Body of pancreas (tissue), 4 donors: ENCODE measurements at regions not wholly inside any gene's neighbourhood (a gene's known extent, or its start where the extent isn't known, plus 50 kb on each side); places are given as distances from the start of the nearest gene placed in this dataset.

Experiments
- ATAC-seq: fragments of 150-250 bp; one replicate; pipeline ENCODE4 v1.9.1; 2016
- DNase-seq, 4 donors: peaks; one replicate each; pipeline ENCODE4 v3.0.0-alpha.2; 2019
- H3K27ac ChIP-seq, 4 donors: fragments of 200-600 bp; sonication (generic); 1 replicate in 3 of 4; 2 replicates in 1 of 4; pipeline versions ENCODE4 v1.5.1 to v1.6.1; 2016 to 2019; ENCODE audit warnings: mild to moderate bottlenecking in 1 of 4, mixed read lengths in 1 of 4, moderate library complexity in 1 of 4
- H3K27me3 ChIP-seq, 2 donors: fragments of 200-600 bp; sonication (generic); one replicate each; pipeline ENCODE4 v1.6.0; 2016; ENCODE audit warnings: mild to moderate bottlenecking in 1 of 2
- H3K36me3 ChIP-seq, 2 donors: fragments of 200-600 bp; sonication (generic); replicated peaks in 1 of 2; 2 replicates each; pipeline ENCODE4 v1.5.1; 2016; ENCODE audit warnings: low read depth in 2 of 2; ENCODE audit not compliant: insufficient read depth in 1 of 2
- H3K4me1 ChIP-seq: fragments of 200-600 bp; sonication (generic); one replicate; pipeline ENCODE4 v1.6.0; 2016
- H3K4me3 ChIP-seq, 2 donors: fragments of 200-600 bp; sonication (generic); 1 replicate in 1 of 2; 2 replicates in 1 of 2; pipeline ENCODE4 v1.5.1; 2016 to 2019
- H3K9me3 ChIP-seq, 3 donors: fragments of 200-600 bp; sonication (generic); 1 replicate in 2 of 3; 2 replicates in 1 of 3; pipeline ENCODE4 v1.5.1; 2016
- POLR2A ChIP-seq, 3 donors: fragments of 450-650 bp; IDR thresholded peaks; one replicate each; pipeline ENCODE4 v1.6.1; 2016; ENCODE audit warnings: antibody characterized with exemption in 3 of 3, mild to moderate bottlenecking in 2 of 3
- WGBS, 2 donors: methylation state at CpG; one replicate each; pipeline ENCODE4 v1.1.5; 2017; 5-methylcytosine and 5-hydroxymethylcytosine counted together
- intact Hi-C: fragments of 100-400 bp; cut with DNase I; formaldehyde crosslinking; loops from one replicate; pipeline ENCODE4 v1.15.1; 2023
- TF ChIP-seq, protein P1 (sequence below), 7 experiments: fragments of 450-650 bp in 4 of 7; fragments of 200-600 bp in 3 of 7; sonication (generic) in 3 of 7; IDR thresholded peaks; one replicate each; pipeline ENCODE4 v1.5.1; 2016 to 2019; ENCODE audit warnings: antibody characterized with exemption in 7 of 7

DNA sequence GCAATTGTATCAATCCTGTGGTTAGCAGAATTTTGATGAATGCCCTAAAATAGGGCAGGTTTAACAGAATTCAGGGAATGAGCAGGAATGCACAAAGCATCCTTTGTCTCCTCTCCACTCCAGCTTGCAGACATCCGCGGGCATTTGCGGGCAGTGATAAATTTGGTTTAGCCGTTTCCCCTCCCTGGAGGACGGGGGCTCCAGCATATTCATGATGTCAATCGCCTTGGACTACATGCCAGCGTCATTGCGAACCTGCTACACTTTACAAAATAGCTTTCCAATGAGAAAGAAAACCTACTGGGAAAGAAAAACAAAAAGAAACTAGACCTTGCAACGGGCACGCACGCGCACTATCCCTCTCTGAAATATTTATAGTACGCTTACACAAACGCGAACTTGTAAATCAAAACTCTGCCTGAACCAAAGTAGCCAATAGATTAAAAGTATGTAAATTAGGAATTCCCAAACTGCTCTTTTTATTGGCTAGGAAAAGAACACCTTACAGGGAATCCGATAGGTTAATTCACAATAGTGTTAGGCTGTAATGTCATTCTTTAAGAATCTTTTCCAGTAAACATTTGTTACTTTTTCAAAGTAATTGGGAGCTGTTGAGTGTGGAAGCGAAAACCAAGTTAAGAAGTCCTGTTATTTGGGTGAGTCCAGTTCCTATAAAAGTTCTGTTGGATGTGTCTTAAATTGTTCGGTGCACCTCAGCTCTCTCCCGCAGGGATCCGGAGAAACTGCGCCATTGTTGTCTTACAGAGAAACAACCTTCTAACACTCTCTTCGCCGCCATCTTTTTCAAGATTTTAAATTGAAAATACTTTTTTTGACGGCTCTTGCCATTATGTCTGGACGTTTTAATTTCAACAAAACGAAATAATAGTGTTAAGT lies 136.7 kb downstream of the HFE start:
- H3K27ac ChIP-seq = peak overlapping the region in 3 of 4 donors; percentile 32 to 77 (median 63)
- no peaks in the 10 kb centered on the region for H3K4me1 ChIP-seq
- H3K9me3 ChIP-seq = peaks cover 0 to 9% (median 0%) of the 10 kb centered on the region in 3 donors
- H3K27me3 ChIP-seq = peaks cover 0 to 18% of the 10 kb centered on the region in 2 donors
- TF ChIP-seq, protein P1, sequence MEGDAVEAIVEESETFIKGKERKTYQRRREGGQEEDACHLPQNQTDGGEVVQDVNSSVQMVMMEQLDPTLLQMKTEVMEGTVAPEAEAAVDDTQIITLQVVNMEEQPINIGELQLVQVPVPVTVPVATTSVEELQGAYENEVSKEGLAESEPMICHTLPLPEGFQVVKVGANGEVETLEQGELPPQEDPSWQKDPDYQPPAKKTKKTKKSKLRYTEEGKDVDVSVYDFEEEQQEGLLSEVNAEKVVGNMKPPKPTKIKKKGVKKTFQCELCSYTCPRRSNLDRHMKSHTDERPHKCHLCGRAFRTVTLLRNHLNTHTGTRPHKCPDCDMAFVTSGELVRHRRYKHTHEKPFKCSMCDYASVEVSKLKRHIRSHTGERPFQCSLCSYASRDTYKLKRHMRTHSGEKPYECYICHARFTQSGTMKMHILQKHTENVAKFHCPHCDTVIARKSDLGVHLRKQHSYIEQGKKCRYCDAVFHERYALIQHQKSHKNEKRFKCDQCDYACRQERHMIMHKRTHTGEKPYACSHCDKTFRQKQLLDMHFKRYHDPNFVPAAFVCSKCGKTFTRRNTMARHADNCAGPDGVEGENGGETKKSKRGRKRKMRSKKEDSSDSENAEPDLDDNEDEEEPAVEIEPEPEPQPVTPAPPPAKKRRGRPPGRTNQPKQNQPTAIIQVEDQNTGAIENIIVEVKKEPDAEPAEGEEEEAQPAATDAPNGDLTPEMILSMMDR (IDR thresholded peaks at IDR 0.05) = no peak
- peak in 2 of 3 donors; percentile 60 for TF ChIP-seq POLR2A (IDR thresholded peaks at IDR 0.05)
- ATAC-seq (peak; percentile 85), DNase-seq (peak in 3 of 4 donors; percentile 47 to 51 (median 49))
- intact Hi-C loops = no loop called here
- no peak overlapping the region for H3K4me3 ChIP-seq
- H3K36me3 ChIP-seq = no peaks in the 10 kb centered on the region
- 2 to 5% methylated on average over 26 of the region's 26 CpGs for WGBS, 2 donors

DNA sequence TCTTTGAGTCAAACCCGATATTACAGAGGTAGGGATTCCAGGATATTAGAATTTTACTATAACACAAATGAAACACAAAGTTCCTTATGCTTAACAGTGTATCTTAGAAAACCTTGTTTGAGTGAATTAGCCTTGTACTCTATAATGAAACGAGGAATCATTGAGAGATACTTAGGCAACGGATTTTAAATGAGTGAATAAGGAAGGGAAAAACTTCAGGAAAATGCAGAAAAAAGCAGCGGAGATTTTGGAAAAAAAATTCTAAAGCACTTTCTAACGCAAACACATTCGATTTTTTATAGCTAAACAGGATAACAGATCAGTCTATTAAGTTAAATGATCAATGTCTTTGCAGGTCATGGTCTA lies 137.3 kb downstream of the HFE start:
- no peaks in the 10 kb centered on the region for H3K4me1 ChIP-seq
- H3K27ac ChIP-seq = peak overlapping the region in 3 of 4 donors; percentile 32 to 77 (median 63)
- TF ChIP-seq POLR2A (IDR thresholded peaks at IDR 0.05) = no peak
- TF ChIP-seq, protein P1 (IDR thresholded peaks at IDR 0.05) = no peak
- no peak for DNase-seq
- peaks cover 0 to 18% of the 10 kb centered on the region in 2 donors for H3K27me3 ChIP-seq
- no peaks in the 10 kb centered on the region for H3K36me3 ChIP-seq
- H3K9me3 ChIP-seq = peaks cover 0 to 9% (median 0%) of the 10 kb centered on the region in 3 donors
- H3K4me3 ChIP-seq = no peak overlapping the region
- intact Hi-C loops = no loop called here
- ATAC-seq = no peak
- 4 to 9% methylated on average over 6 of the region's 6 CpGs for WGBS, 2 donors

DNA sequence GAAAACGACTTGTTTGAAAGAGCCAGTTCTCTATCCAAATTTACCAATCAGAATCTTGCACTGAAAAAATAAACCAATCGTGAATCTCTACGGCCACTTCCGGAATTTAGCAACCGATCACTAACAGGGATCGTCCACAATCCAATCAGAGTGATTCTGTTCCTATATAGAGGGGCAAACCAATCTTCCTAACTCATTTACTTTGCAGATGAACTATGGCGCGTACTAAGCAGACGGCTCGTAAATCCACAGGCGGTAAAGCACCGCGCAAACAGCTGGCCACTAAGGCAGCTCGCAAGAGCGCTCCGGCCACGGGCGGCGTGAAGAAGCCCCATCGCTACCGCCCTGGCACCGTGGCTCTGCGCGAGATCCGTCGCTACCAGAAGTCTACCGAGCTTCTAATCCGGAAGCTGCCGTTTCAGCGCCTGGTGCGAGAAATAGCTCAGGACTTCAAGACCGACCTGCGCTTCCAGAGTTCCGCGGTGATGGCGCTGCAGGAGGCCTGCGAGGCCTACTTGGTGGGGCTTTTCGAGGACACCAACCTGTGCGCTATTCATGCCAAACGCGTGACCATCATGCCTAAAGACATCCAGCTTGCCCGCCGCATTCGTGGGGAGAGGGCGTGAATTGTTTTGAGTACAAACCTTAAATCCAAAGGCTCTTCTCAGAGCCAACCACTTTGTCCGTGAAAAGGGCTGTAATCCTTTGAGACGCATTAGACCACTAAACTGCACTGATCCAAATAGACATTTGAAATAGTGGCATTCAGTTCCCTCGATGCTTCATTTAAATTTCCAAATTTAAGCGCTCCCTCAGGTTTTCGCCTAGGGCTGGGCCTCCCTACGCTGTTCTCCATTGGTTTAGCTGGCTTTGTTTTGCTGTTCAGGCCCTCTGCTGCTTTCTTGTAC lies 138.0 kb downstream of the HFE start:
- DNase-seq = no peak
- ATAC-seq = no peak
- 28 to 34% methylated on average over 32 to 51 of the region's 51 CpGs for WGBS, 2 donors
- Histone ChIP-seq H3K27ac (peak overlapping the region in 1 of 4 donors; percentile 63), H3K9me3 (peaks cover 0 to 9% (median 0%) of the 10 kb centered on the region in 3 donors), H3K27me3 (peaks cover 0 to 18% of the 10 kb centered on the region in 2 donors), H3K36me3 (no peaks in the 10 kb centered on the region), H3K4me3 (no peak overlapping the region), H3K4me1 (no peaks in the 10 kb centered on the region)
- intact Hi-C loops = no loop called here
- TF ChIP-seq POLR2A (IDR thresholded peaks at IDR 0.05) = no peak
- TF ChIP-seq, protein P1 (IDR thresholded peaks at IDR 0.05) = no peak

DNA sequence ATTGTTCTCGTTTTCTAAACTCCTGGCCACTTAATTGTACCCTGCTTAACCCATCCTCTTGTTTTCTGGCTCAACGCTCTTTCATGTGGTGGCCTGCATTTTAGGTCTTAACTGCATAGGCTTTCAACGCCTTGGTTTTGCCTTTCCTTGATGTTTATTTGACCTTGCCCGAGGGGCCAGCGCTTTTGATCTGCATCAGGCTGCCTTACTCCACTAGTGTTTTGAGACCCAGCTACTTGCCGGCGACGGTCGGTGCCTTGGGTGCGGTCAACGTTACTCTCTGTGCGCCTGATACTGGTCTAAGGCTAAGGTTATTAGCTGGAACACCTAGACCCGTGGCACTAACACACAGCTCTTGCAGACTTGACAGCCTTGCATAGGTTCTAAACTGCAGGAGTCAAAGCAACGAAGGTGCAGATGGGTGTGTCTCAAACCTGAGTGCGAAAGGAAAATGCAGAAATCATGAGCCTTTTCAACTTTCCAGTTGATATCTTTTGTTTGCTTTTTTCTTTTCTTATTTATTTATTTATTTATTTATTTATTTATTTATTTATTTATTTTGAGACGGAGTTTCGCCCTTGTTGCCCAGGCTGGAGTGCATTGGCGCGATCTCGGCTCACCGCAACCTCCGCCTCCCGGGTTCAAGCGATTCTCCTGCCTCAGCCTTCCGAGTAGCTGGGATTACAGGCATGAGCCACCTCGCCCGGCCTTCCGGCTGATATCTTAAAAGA lies 138.8 kb downstream of the HFE start:
- no peaks in the 10 kb centered on the region for H3K36me3 ChIP-seq
- WGBS, 2 donors = 68 to 82% methylated on average over 28 of the region's 28 CpGs
- no peak for DNase-seq
- H3K9me3 ChIP-seq = peaks cover 0 to 9% (median 0%) of the 10 kb centered on the region in 3 donors
- intact Hi-C loops = no loop called here
- ATAC-seq = no peak
- TF ChIP-seq, protein P1 (IDR thresholded peaks at IDR 0.05) = no peak
- no peak for TF ChIP-seq POLR2A (IDR thresholded peaks at IDR 0.05)
- no peaks in the 10 kb centered on the region for H3K4me1 ChIP-seq
- H3K27ac ChIP-seq = no peak overlapping the region
- no peak overlapping the region for H3K4me3 ChIP-seq
- H3K27me3 ChIP-seq = peaks cover 0 to 18% of the 10 kb centered on the region in 2 donors
